AG09309 (cell line): ENCODE measurements at regions not wholly inside any gene's neighbourhood (a gene's known extent, or its start where the extent isn't known, plus 50 kb on each side); places are given as distances from the start of the nearest gene placed in this dataset.

ENCODE experiments used
- DNase-seq: peaks from one replicate; pipeline ENCODE4 v3.0.0-alpha.2; 2010; ENCODE audit warnings: low read depth
- H3K4me3 ChIP-seq: 2 replicates; pipeline ENCODE4 v1.5.1; 2011; ENCODE audit warnings: mild to moderate bottlenecking, low read depth, low read length, moderate library complexity; ENCODE audit not compliant: control insufficient read depth
- CTCF ChIP-seq: IDR thresholded peaks from 2 replicates; pipeline ENCODE4 v1.5.1; 2011; ENCODE audit warnings: mild to moderate bottlenecking, low read depth, low read length, inconsistent platforms; ENCODE audit not compliant: insufficient read depth, control insufficient read depth; ENCODE audit errors: missing control alignments

- no peak overlapping the region for H3K4me3 ChIP-seq
- TF ChIP-seq CTCF = no peak
- DNase-seq = peak; percentile 88
Measured at GRCh38 chr2:220227266-220227920, 600.0 kb downstream of the SLC4A3 start.

- H3K4me3 ChIP-seq = no peak overlapping the region
- DNase-seq = peak; percentile 94
- TF ChIP-seq CTCF = no peak
Measured at GRCh38 chr2:220228310-220229006, 601.0 kb downstream of the SLC4A3 start.

GRCh38 chr2:220240641-220241040, 613.2 kb downstream of the SLC4A3 start:
- no peak for DNase-seq
- TF ChIP-seq CTCF = no peak
- no peak overlapping the region for H3K4me3 ChIP-seq

- no peak for TF ChIP-seq CTCF
- H3K4me3 ChIP-seq = no peak overlapping the region
- no peak for DNase-seq
Measured at GRCh38 chr2:220241423-220241822, 614.0 kb downstream of the SLC4A3 start.

GRCh38 chr2:220243571-220243970, 616.1 kb downstream of the SLC4A3 start:
- no peak for DNase-seq
- TF ChIP-seq CTCF = no peak
- no peak overlapping the region for H3K4me3 ChIP-seq

GRCh38 chr2:220246386-220246785, 619.0 kb downstream of the SLC4A3 start:
- TF ChIP-seq CTCF = no peak
- no peak for DNase-seq
- no peak overlapping the region for H3K4me3 ChIP-seq
